CD4-positive, alpha-beta T cell treated with Interleukin-4 for 4 hours (primary cell): ENCODE measurements at regions not wholly inside any gene's neighbourhood (a gene's known extent, or its start where the extent isn't known, plus 50 kb on each side); places are given as distances from the start of the nearest gene placed in this dataset.

ENCODE experiments used
- DNase-seq: peaks from one replicate; pipeline ENCODE4 v3.0.0-alpha.2; 2020

GRCh38 chr9:120107138-120107537 lies 472.8 kb downstream of the CDK5RAP2 start:
- DNase-seq: no peak

GRCh38 chr9:120104771-120105170 lies 475.2 kb downstream of the CDK5RAP2 start:
- no peak for DNase-seq

DNA sequence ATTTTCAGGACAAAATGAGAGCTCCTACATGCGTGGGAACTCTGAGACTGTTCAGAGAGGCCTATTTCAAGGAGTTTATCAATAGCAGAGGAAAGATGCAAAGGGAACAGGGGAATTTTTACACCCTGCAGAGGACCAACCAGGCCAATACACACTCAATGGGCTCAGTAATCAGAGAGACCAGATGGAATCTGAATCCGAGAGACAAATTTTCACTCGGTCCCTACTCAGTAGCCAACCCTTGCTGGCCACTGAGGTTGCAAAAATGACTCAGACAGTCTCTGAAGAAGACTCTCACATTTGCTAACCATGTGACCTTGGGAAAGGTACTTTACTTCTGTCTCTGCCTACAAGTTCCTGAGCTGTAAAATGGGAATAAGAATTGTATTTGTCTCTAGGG lies 479.4 kb downstream of the CDK5RAP2 start:
- DNase-seq: no peak

DNA sequence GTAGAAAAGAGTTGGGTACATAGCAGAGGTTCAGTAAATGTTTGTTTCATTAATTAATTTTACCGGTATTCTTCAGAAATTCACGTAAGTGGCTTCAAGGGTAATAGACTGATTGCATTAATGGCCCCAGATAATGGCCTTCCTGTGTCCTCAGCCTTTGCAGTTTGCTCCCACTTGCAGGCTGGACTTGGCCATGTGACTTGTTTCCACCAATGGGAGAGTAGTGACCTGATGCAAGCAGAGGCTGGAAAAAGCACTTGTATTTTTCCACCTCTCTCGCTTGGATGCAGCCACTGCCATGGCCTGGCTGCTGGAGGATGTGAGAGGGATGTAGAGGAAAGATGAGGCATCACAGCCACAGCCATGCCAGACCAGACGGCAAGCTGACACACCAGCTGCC lies 480.9 kb downstream of the CDK5RAP2 start:
- DNase-seq: no peak

GRCh38 chr9:120098584-120098983 lies 481.4 kb downstream of the CDK5RAP2 start:
- no peak for DNase-seq

DNA sequence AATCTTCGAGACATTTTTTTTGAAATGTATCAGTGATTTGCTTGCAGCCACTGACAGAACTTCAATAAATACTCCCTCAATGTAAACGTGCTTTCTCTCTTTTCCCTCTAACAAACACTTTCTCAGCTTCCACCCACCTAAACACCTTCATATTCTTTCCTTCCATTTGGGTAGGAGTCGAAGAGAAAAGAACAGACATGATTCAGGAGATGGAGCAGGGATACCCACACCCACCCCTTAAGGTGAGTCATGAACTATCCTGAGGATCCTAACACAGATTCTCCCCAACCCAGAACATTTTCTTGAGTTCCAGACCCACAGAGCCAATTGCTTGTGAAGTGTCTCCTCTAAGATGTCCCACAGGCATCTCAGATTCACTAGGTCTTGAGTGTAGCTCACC lies 488.8 kb downstream of the CDK5RAP2 start:
- DNase-seq: no peak

DNA sequence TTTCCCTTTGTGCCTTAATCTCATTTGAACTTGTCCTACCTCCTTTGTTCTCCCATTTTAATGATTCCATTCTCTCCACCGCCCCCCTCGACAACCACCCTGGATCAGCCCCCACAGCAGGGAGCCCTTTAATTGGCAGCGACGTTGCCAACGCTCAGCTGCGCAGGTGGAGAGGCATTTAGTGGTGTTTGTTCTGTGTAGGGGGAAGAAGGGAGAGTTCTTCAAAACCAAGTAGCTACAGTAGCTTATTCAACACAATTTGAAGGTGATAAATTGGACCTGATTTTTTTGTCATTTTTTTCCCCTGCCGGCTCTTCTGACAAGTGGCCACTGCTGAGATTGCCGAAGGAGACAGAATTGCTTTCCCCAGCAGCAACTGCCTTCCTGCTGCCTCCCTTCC lies 499.1 kb downstream of the CDK5RAP2 start:
- DNase-seq: no peak

DNA sequence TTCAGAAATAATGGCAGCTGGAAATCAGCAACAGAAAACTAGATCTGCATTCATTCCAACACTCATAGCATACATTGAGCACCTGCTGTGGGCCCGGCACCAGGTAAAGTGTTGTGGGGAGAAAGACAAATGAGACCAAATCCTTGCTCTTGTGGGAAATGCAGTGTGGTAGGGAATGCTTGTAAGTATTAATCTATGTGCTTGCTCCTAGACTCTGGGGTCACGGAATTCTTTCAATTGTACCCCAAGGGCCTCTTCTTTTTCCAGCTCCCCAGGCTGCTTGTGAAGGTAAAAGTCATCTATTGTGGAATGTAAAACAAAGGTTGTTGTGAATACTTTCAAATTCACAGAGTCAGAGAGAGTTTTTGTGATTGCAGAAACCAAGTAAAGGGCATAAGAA lies 501.9 kb downstream of the CDK5RAP2 start:
- no peak for DNase-seq

- no peak for DNase-seq
Measured at GRCh38 chr9:120071760-120072159, 508.2 kb downstream of the CDK5RAP2 start.

- DNase-seq: no peak
Measured at GRCh38 chr9:120066315-120066714, 513.7 kb downstream of the CDK5RAP2 start.

GRCh38 chr9:120065151-120065550 lies 514.8 kb downstream of the CDK5RAP2 start:
- DNase-seq: no peak

GRCh38 chr9:120045011-120045410 lies 535.0 kb downstream of the CDK5RAP2 start:
- DNase-seq: no peak

DNA sequence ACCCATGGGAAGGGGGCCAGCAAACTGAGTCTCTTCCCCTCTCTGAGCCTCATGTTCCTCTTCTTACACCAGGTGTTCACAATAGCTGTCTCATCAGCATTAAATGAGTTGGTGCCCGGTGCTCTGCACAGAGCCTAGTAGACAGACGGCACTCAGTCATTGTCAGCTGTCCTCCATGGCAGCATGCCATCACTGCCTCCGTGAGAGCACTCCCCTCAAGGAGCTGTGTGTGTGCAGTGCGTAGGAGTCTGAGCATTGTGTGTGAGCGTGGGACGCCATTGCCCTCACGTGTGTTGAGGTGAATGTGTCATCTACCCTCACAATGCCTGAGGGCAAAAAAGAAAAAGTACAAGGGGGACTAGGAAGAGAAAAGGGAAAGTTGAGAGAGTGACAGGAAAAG lies 536.5 kb downstream of the CDK5RAP2 start:
- DNase-seq: no peak

- DNase-seq: no peak
Measured at GRCh38 chr9:120040896-120041295, 539.1 kb downstream of the CDK5RAP2 start.

- DNase-seq: no peak
Measured at GRCh38 chr9:120038342-120038741, 541.6 kb downstream of the CDK5RAP2 start.

- DNase-seq: no peak
Measured at GRCh38 chr9:120032639-120033038, 547.3 kb downstream of the CDK5RAP2 start.

DNA sequence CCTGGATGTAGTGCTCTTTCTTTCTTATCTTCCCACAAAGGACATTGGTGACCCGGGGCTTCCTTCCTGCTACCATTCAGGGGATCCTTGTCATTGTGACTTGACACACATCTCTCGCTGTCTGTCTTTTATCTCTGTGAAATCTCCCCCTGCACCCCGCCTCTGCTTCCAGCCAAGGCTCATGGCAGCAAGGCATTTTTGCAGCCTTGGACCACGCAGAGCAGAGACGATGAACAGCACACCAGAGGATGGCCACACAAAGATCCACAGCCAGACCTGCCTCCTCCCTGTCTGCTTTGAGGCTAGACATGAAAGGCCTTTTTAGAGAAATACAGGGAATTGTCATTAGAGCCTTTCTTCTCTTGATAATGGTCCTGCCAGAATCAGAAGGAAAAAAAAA lies 549.1 kb downstream of the CDK5RAP2 start:
- DNase-seq: no peak

DNA sequence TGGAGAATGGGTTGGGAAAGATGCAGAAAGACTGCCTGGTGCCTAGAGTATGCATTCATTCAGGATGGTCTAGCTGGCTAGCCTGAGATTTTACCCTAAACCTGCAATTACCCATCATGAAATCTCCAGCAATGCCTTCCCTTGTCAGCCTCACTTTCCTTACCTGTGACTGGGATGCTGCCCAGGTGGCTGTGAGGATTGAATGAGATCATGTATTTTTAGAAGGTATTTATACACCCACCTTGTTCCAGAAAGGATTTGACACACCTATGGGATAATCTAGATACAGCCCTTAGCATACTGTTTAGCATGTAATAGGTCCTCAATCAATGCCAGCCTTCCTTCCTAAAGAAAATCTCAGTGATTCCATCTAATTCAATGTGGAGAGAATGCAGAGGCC lies 561.4 kb downstream of the CDK5RAP2 start:
- DNase-seq: no peak

DNA sequence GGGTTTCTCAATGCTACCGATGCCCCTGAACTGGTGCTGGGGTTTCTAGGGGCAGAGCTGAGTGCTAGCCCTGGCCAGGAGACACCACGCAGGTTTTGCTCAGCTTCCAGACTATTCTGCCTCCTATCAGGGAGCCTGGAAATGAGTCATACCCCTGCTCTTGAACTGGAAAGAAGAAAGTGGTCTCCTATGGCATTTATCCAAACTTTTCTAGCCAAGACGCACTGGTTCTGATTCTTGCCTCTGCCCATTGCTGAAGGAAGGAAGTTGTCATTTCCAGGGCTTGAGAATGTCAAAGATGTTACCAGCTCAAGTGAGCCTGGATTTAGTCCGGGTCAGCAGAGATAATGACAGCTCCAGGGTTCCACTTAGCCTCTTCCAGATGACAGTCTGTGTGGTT lies 561.9 kb downstream of the CDK5RAP2 start:
- DNase-seq: no peak

DNA sequence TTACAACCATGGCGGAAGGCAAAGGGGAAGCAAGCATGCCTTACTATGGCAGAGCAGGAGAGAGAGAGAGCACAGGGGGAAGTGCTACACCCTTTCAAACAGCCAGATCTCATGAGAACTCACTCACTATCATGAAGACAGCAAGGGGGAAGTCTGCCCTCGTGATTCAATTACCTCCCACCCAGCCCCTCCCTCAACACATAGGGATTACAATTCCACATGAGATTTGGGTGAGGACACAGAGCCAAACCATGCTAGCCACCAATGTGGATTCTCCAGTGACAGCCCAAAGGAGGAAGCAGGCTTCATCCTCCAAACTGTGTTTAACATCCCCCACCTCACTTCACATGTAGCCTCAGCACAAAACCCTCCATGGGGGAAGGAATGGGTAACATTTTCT lies 563.7 kb downstream of the CDK5RAP2 start:
- DNase-seq: no peak

DNA sequence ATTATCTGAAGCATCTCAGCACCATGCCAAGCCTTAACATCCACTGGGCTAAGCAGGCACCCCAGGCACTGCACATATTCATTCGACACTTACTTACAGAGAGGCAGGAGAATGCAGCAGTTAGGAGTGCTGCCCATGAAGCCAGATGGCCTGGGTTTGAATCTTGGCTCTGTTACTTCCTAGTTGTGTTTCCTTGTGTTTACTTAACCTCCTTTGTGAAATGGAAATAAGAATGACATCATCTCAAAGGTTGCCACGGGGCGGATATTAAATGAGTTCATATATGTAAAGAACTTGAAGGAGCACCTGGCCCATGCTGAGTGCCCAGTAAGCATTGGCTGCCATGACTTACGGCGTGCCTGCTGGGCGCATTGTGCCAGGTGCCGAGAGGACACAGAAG lies 565.2 kb downstream of the CDK5RAP2 start:
- no peak for DNase-seq

DNA sequence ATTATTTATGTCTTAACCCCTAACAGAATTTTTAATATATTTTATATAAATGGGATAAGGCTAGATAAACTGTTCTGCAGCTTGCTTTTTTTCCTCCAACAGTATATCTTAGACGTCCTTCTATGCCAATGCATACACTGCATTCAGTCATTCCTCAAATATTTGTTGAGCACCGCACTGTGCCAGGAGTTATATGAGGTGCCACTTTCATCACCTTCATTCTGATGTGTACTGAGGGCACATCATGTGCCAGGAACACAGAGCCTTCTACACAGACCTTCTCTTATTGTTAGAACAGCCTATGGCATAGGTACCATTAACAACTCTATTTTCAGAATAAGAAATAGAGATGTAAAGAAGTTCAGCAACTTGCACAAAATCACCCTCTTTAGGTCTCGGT lies 570.1 kb downstream of the CDK5RAP2 start:
- no peak for DNase-seq

DNA sequence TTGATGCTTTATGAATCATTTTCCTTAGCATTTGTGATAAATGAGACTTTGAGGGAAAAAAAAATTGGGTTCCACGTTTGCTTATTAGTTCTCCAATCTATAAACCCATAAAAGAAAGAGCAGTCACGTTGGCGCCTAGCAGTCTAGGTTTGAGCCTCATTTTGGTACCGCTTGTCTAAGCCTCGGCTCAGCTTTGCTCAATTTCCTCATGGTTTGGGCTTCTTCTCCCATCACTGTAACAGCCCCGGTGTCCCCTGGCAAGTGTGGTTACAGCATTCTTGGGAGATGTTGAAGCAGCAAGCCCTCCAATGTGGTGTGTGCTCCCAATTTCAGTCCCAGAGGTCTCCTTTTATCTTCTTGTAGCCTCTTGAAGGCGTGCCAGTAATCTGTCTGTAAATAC lies 578.4 kb downstream of the CDK5RAP2 start:
- no peak for DNase-seq

GRCh38 chr9:119998614-119999013 lies 581.4 kb downstream of the CDK5RAP2 start:
- no peak for DNase-seq

DNA sequence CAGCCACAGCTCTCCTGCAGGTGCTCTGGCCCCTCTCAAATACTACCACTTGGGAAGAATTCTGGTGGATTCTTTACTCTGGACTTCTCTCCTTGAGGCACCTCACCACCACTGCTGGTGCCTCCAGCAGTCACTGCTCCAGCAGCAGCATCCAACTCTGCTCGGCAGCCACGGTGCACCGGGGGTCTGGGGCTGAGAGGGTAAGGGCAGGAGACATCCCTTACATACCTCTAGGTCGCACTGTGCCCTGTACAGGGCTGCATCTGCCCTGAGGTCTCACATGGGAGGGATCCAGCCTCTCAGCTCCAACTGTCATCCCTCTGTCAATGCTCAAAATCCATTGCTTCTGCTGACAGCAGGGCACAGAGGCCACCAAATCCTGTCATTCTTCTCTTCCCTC lies 588.2 kb downstream of the CDK5RAP2 start:
- DNase-seq: no peak

DNA sequence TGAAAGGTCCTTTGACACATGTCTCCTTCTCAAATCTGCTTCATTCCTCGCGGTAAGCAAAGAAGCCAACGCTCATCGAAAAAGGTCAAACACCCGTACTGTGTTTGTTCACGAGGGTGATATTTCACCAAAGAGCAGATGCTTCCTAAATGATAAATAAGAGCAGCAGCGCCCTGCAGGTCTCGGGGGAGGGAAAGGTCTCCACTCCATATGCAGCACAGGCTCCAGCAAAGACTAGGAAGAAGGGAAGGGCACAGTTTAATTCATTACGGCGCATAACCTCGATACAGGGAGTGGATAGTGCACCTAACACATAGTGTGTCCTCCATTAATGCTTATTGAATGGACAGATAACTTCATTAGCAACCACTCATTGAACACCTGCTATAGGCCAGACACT lies 593.3 kb downstream of the CDK5RAP2 start:
- no peak for DNase-seq
